ENCODE measurements at regions not wholly inside any gene's neighbourhood (a gene's known extent, or its start where the extent isn't known, plus 50 kb on each side); places are given as distances from the start of the nearest gene placed in this dataset.

- peaks cover 5% of the 10 kb centered on the region; the same call in 1 of the 2 replicates for H3K36me3 ChIP-seq (ENCODE audit: low read depth, low read length)
- BruUV-seq (replicated peaks), result no TSS peak
- no peaks in the 10 kb centered on the region for H3K4me1 ChIP-seq (ENCODE audit: insufficient read depth, low read length)
- DNase-seq (no peak), ATAC-seq (no peak)
- H3K9ac ChIP-seq (ENCODE audit: low read length), result no peak overlapping the region
- no peak overlapping the region for H3K4me2 ChIP-seq (ENCODE audit: low read length)
- no peak overlapping the region for H3K4me3 ChIP-seq (ENCODE audit: low read length)
- ChIA-PET POLR2A (ENCODE audit: unreplicated experiment) (no interaction called here), CTCF (no interaction called here)
- H3K9me2 ChIP-seq (replicated peaks; ENCODE audit: low read length), result no peaks in the 10 kb centered on the region
- peaks cover 14% of the 10 kb centered on the region for H3K9me3 ChIP-seq (ENCODE audit: low read length)
- H3K27me3 ChIP-seq (ENCODE audit: low read length), result no peaks in the 10 kb centered on the region
- no peak overlapping the region for H3K27ac ChIP-seq (ENCODE audit: low read length)
- H3K79me2 ChIP-seq (ENCODE audit: low read length), result no peaks in the 10 kb centered on the region
- TF ChIP-seq EZH2 (IDR thresholded peaks at IDR 0.05; ENCODE audit: low read length, unreplicated experiment) (no peak), EZH2phosphoT487 (IDR thresholded peaks at IDR 0.05; ENCODE audit: borderline replicate concordance, low read length) (no peak), CTCF (conservative IDR thresholded peaks at IDR 0.05; ENCODE audit: low read depth, low read length) (no peak)
- no peak overlapping the region for H2AFZ ChIP-seq (ENCODE audit: low read length)
- intact Hi-C loops (cut with micrococcal nuclease), result no loop called here
- H3F3A ChIP-seq (ENCODE audit: low read length, unreplicated experiment), result no peaks in the 10 kb centered on the region
- H4K20me1 ChIP-seq (ENCODE audit: low read length), result no peaks in the 10 kb centered on the region
Observed at GRCh38 chr1:219398815-219399396, 214.0 kb downstream of the ZC3H11B start.

- Histone ChIP-seq H3K4me2 (ENCODE audit: low read length) (no peak overlapping the region), H3K9ac (ENCODE audit: low read length) (no peak overlapping the region), H3K36me3 (ENCODE audit: low read depth, low read length) (peaks cover 10% of the 10 kb centered on the region; the same call in 1 of the 2 replicates), H3K79me2 (ENCODE audit: low read length) (no peaks in the 10 kb centered on the region), H3K4me1 (ENCODE audit: insufficient read depth, low read length) (no peaks in the 10 kb centered on the region), H3F3A (ENCODE audit: low read length, unreplicated experiment) (no peaks in the 10 kb centered on the region), H3K9me2 (replicated peaks; ENCODE audit: low read length) (no peaks in the 10 kb centered on the region), H3K27ac (ENCODE audit: low read length) (no peak overlapping the region), H3K9me3 (ENCODE audit: low read length) (peaks cover 23% of the 10 kb centered on the region), H3K27me3 (ENCODE audit: low read length) (no peaks in the 10 kb centered on the region), H2AFZ (ENCODE audit: low read length) (no peak overlapping the region), H3K4me3 (ENCODE audit: low read length) (no peak overlapping the region), H4K20me1 (ENCODE audit: low read length) (no peaks in the 10 kb centered on the region)
- ATAC-seq (no peak), DNase-seq (no peak)
- intact Hi-C loops (cut with micrococcal nuclease), result no loop called here
- POLR2A ChIA-PET (ENCODE audit: unreplicated experiment), result no interaction called here
- BruUV-seq (replicated peaks), result no TSS peak
- CTCF ChIA-PET, result no interaction called here
- no peak for TF ChIP-seq CTCF (conservative IDR thresholded peaks at IDR 0.05; ENCODE audit: low read depth, low read length)
- TF ChIP-seq EZH2phosphoT487 (IDR thresholded peaks at IDR 0.05; ENCODE audit: borderline replicate concordance, low read length), result no peak
- no peak for TF ChIP-seq EZH2 (IDR thresholded peaks at IDR 0.05; ENCODE audit: low read length, unreplicated experiment)
Observed at GRCh38 chr1:219397511-219397910, 215.4 kb downstream of the ZC3H11B start.

GRCh38 chr1:219391297-219391696, 217.6 kb downstream of the LYPLAL1 start:
- no peaks in the 10 kb centered on the region for H3F3A ChIP-seq (ENCODE audit: low read length, unreplicated experiment)
- no peak overlapping the region for H3K9ac ChIP-seq (ENCODE audit: low read length)
- no peak overlapping the region for H3K4me3 ChIP-seq (ENCODE audit: low read length)
- no peak for TF ChIP-seq CTCF (conservative IDR thresholded peaks at IDR 0.05; ENCODE audit: low read depth, low read length)
- no peak for TF ChIP-seq EZH2 (IDR thresholded peaks at IDR 0.05; ENCODE audit: low read length, unreplicated experiment)
- no peak for TF ChIP-seq EZH2phosphoT487 (IDR thresholded peaks at IDR 0.05; ENCODE audit: borderline replicate concordance, low read length)
- DNase-seq (no peak), ATAC-seq (no peak)
- no peak overlapping the region for H2AFZ ChIP-seq (ENCODE audit: low read length)
- H3K79me2 ChIP-seq (ENCODE audit: low read length), result no peaks in the 10 kb centered on the region
- H3K9me3 ChIP-seq (ENCODE audit: low read length), result peaks cover 16% of the 10 kb centered on the region
- ChIA-PET POLR2A (ENCODE audit: unreplicated experiment) (no interaction called here), CTCF (no interaction called here)
- H3K27ac ChIP-seq (ENCODE audit: low read length), result no peak overlapping the region
- no peaks in the 10 kb centered on the region for H3K27me3 ChIP-seq (ENCODE audit: low read length)
- H3K4me2 ChIP-seq (ENCODE audit: low read length), result no peak overlapping the region
- H4K20me1 ChIP-seq (ENCODE audit: low read length), result no peaks in the 10 kb centered on the region
- BruUV-seq (replicated peaks), result no TSS peak
- intact Hi-C loops (cut with micrococcal nuclease), result no loop called here
- H3K9me2 ChIP-seq (replicated peaks; ENCODE audit: low read length), result no peaks in the 10 kb centered on the region
- no peaks in the 10 kb centered on the region for H3K4me1 ChIP-seq (ENCODE audit: insufficient read depth, low read length)
- peaks cover 5% of the 10 kb centered on the region; the same call in 1 of the 2 replicates for H3K36me3 ChIP-seq (ENCODE audit: low read depth, low read length)

Data from PC-3 (cell line).